ENCODE measurements at regions not wholly inside any gene's neighbourhood (a gene's known extent, or its start where the extent isn't known, plus 50 kb on each side); places are given as distances from the start of the nearest gene placed in this dataset.

- TF ChIP-seq OSR1 (CRISPR knock-in tag; IDR thresholded peaks at IDR 0.05) = no peak
- TF ChIP-seq ZFP30 (CRISPR knock-in tag; IDR thresholded peaks at IDR 0.05) = no peak
- no peak for TF ChIP-seq CSDC2 (CRISPR knock-in tag; IDR thresholded peaks at IDR 0.05)
- no peak for TF ChIP-seq GLIS3 (CRISPR knock-in tag; IDR thresholded peaks at IDR 0.05)
- no peak for TF ChIP-seq PATZ1 (CRISPR knock-in tag; IDR thresholded peaks at IDR 0.05; ENCODE audit: borderline replicate concordance)
- TF ChIP-seq ZNF565 (CRISPR knock-in tag; conservative IDR thresholded peaks at IDR 0.05; ENCODE audit: low read depth) = no peak
- TF ChIP-seq ZNF8 (CRISPR knock-in tag; IDR thresholded peaks at IDR 0.05) = no peak
- TF ChIP-seq ARNTL (CRISPR knock-in tag; IDR thresholded peaks at IDR 0.05; ENCODE audit: borderline replicate concordance, low read depth) = no peak
- TF ChIP-seq ISL1 (CRISPR knock-in tag; IDR thresholded peaks at IDR 0.05) = no peak
- no peak for TF ChIP-seq ZC3H10 (CRISPR knock-in tag; IDR thresholded peaks at IDR 0.05)
- TF ChIP-seq TOX (CRISPR knock-in tag; IDR thresholded peaks at IDR 0.05; ENCODE audit: borderline replicate concordance) = no peak
- no peak for TF ChIP-seq ZNF70 (CRISPR knock-in tag; IDR thresholded peaks at IDR 0.05)
- TF ChIP-seq RARB (CRISPR knock-in tag; IDR thresholded peaks at IDR 0.05) = no peak
- TF ChIP-seq CREB5 (CRISPR knock-in tag; IDR thresholded peaks at IDR 0.05; ENCODE audit: low read depth) = no peak
Measured at GRCh38 chr6:156533872-156534524, 243.2 kb upstream of the ARID1B start.
